Thyroid gland (tissue), 4 donors: ENCODE measurements at regions not wholly inside any gene's neighbourhood (a gene's known extent, or its start where the extent isn't known, plus 50 kb on each side); places are given as distances from the start of the nearest gene placed in this dataset.

Source experiments
- DNase-seq, 2 donors: peaks; one replicate each; pipeline ENCODE4 v3.0.0-alpha.2; 2019
- H3K27ac ChIP-seq, 3 donors: fragments of 200-600 bp; sonication (generic); 1 replicate in 2 of 3; 2 replicates in 1 of 3; pipeline ENCODE4 v1.5.1; 2016 to 2019; ENCODE audit warnings: mild to moderate bottlenecking in 1 of 3, moderate library complexity in 1 of 3
- H3K27me3 ChIP-seq: fragments of 200-600 bp; sonication (generic); one replicate; pipeline ENCODE4 v1.5.1; 2019
- H3K36me3 ChIP-seq, 2 donors: fragments of 200-600 bp; sonication (generic); one replicate each; pipeline ENCODE4 v1.5.1; 2016 to 2019
- H3K4me1 ChIP-seq, 2 donors: fragments of 200-600 bp; sonication (generic); one replicate each; pipeline ENCODE4 v1.5.1; 2017 to 2019
- H3K4me3 ChIP-seq, 3 donors: fragments of 200-600 bp; sonication (generic); replicated peaks in 1 of 3; 1 replicate in 2 of 3; 2 replicates in 1 of 3; pipeline ENCODE4 v1.5.1; 2016; ENCODE audit warnings: mild to moderate bottlenecking in 1 of 3
- H3K9me3 ChIP-seq: fragments of 200-600 bp; sonication (generic); one replicate; pipeline ENCODE4 v1.5.1; 2017
- POLR2A ChIP-seq, 2 donors: fragments of 450-650 bp; IDR thresholded peaks; one replicate each; pipeline ENCODE4 v1.6.1; 2017; ENCODE audit warnings: antibody characterized with exemption in 2 of 2, mild to moderate bottlenecking in 2 of 2, moderate library complexity in 1 of 2
- WGBS, 2 donors: methylation state at CpG; one replicate each; pipeline ENCODE4 v1.1.5; 2017; 5-methylcytosine and 5-hydroxymethylcytosine counted together
- intact Hi-C: fragments of 100-400 bp; cut with DNase I; formaldehyde crosslinking; loops from one replicate; pipeline ENCODE4 v1.15.1; 2023
- TF ChIP-seq, protein P1 (sequence below), 6 experiments: fragments of 200-600 bp in 3 of 6; fragments of 450-650 bp in 3 of 6; sonication (generic) in 3 of 6; IDR thresholded peaks; one replicate each; pipeline ENCODE4 v1.5.1; 2016 to 2019; ENCODE audit warnings: antibody characterized with exemption in 6 of 6, mild to moderate bottlenecking in 2 of 6, inconsistent platforms in 1 of 6, moderate library complexity in 1 of 6

DNA sequence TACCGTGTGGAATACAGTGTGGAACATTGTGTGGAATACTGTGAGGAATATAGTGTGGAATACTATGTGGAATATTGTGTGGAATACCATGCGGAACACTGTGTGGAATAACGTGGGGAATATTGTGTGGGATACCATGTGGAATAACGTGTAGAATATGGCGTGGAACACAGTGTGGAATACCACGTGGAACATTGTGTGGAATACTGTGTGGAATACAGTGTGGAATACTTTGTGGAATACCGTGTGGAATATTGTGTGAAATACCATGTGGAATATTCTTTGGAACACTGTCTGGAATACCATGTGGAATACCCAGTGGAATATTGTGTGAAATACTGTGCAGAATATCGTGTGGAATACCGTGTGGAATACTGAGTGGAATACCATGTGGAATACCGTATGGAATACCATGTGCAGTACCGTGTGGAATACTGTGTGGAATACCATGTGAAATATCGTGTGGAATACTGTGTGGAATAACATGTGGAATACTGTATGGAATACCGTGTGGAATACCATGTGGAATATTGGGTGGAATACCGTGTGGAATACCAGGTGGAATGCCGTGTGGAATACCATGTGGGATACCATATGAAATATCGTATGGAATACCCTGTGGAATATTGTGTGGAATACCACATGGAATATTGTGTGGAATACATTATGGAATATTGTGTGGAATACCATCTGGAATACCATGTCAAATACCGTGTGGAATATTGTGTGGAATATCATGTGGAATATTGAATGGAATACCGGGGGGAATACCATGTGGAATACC, 133.1 kb upstream of the CHST15 start:
- WGBS, 2 donors, result 88% methylated on average over 18 of the region's 18 CpGs
- H3K9me3 ChIP-seq, result no peaks in the 10 kb centered on the region
- DNase-seq, result no peak
- H3K27me3 ChIP-seq, result no peaks in the 10 kb centered on the region
- H3K4me1 ChIP-seq, result no peaks in the 10 kb centered on the region
- no peak overlapping the region for H3K4me3 ChIP-seq
- no peak overlapping the region for H3K27ac ChIP-seq
- H3K36me3 ChIP-seq, result no peaks in the 10 kb centered on the region
- intact Hi-C loops, result no loop called here
- no peak for TF ChIP-seq POLR2A (IDR thresholded peaks at IDR 0.05)
- TF ChIP-seq, protein P1, sequence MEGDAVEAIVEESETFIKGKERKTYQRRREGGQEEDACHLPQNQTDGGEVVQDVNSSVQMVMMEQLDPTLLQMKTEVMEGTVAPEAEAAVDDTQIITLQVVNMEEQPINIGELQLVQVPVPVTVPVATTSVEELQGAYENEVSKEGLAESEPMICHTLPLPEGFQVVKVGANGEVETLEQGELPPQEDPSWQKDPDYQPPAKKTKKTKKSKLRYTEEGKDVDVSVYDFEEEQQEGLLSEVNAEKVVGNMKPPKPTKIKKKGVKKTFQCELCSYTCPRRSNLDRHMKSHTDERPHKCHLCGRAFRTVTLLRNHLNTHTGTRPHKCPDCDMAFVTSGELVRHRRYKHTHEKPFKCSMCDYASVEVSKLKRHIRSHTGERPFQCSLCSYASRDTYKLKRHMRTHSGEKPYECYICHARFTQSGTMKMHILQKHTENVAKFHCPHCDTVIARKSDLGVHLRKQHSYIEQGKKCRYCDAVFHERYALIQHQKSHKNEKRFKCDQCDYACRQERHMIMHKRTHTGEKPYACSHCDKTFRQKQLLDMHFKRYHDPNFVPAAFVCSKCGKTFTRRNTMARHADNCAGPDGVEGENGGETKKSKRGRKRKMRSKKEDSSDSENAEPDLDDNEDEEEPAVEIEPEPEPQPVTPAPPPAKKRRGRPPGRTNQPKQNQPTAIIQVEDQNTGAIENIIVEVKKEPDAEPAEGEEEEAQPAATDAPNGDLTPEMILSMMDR (IDR thresholded peaks at IDR 0.05), result no peak

DNA sequence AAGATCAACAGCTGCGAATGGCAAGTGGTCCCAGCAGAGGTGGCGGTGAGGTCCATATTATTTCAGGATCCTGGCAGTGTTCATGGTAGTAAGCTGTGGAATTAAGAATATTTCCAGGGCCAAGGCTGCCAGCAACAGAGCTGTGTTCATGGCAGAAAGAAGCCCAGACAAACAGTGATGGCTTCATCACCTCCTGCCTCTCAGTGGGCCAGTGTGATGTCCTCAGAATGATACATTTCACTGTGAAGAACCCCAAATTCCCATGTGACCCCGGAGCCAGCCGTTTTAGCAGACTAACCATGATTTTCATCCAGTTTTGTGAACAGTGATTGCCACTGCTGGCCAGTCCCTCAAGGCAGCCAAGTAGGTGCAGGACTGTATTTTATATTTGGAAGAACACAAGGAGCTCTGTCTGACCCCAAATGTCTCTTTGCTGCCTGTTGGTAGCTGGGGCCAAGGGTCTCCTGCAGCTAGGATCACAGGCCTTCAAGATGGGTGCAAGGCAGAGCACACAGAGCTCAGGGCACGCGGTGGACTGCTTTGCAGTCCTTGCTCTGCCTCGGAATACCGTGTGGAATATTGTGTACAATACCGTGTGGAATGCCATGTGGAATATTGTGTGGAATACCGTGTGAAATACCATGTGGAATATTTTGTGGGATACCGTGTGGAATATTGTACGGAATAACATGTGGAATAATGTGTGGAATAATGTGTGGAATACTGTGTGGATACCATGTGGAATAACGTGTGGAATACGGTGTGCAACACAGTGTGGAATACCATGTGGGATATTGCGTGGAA, 132.3 kb upstream of the CHST15 start:
- H3K27ac ChIP-seq, result no peak overlapping the region
- TF ChIP-seq POLR2A (IDR thresholded peaks at IDR 0.05), result no peak
- TF ChIP-seq, protein P1 (IDR thresholded peaks at IDR 0.05), result no peak
- H3K4me1 ChIP-seq, result peaks cover 0 to 3% of the 10 kb centered on the region in 2 donors
- no peaks in the 10 kb centered on the region for H3K36me3 ChIP-seq
- intact Hi-C loops, result no loop called here
- no peaks in the 10 kb centered on the region for H3K9me3 ChIP-seq
- H3K27me3 ChIP-seq, result no peaks in the 10 kb centered on the region
- DNase-seq, result no peak
- H3K4me3 ChIP-seq, result no peak overlapping the region
- WGBS, 2 donors, result 92 to 94% methylated on average over 13 to 15 of the region's 15 CpGs

DNA sequence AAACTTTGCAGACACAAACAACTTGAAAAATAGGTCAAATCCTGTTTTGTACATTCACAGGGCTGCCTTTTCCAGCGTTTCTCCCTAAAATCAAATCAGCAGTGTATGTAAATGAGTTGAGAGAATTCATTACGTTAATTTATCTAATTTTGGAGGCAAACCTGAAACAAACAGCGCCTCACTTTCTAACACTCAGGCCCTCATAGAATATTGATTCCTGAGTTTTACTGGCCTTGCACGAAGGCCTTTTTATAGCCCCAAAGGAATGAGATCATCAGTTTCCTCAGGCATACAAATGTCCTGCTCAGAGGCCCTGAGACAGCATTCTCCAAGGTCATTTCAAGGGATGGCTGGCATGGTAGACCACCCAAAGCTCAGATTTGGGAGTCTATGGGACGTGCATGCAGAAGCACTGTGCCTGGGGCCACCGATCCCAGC, 131.7 kb upstream of the CHST15 start:
- H3K27me3 ChIP-seq, result no peaks in the 10 kb centered on the region
- H3K4me3 ChIP-seq, result no peak overlapping the region
- H3K27ac ChIP-seq, result no peak overlapping the region
- WGBS, 2 donors, result 87 to 90% methylated on average over 6 of the region's 6 CpGs
- no peak for DNase-seq
- H3K9me3 ChIP-seq, result no peaks in the 10 kb centered on the region
- TF ChIP-seq, protein P1 (IDR thresholded peaks at IDR 0.05), result no peak
- TF ChIP-seq POLR2A (IDR thresholded peaks at IDR 0.05), result no peak
- intact Hi-C loops, result no loop called here
- H3K4me1 ChIP-seq, result peaks cover 0 to 3% of the 10 kb centered on the region in 2 donors
- no peaks in the 10 kb centered on the region for H3K36me3 ChIP-seq

DNA sequence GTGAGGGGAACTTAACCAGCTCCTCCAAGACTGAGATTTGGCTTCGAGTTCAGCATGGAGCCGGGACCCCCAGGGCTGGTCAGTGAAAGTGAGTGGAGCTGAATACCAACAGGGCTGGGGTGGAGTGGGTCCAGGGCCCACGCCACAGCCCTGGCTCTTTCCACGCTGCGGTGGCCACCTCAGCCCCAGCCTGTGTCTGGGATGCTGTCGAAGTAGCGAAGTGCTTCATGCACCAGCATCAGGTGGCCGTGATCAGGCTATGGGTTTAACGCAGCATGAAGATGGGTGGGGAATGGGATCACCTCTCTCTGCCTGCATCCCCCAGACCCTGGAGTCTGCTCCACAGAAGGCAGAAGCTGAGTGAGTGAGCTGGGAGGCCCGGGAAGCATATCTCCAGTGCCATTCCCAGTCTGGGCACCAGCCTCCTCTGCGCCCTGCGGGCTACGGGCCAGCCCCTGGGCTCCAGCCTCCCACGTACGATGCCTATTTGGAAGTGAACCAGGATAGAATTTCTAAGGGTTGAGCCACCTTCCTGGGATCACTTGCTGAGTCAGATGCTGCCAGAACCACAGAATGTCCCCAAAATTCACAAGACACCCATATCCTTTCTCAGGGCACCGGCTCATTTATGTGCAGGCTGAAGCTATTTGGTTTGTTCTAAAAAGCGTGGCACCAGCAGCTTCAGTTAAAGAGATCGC, 131.1 kb upstream of the CHST15 start:
- intact Hi-C loops, result no loop called here
- no peak overlapping the region for H3K4me3 ChIP-seq
- H3K9me3 ChIP-seq, result no peaks in the 10 kb centered on the region
- H3K27me3 ChIP-seq, result no peaks in the 10 kb centered on the region
- H3K36me3 ChIP-seq, result no peaks in the 10 kb centered on the region
- H3K27ac ChIP-seq, result no peak overlapping the region
- TF ChIP-seq POLR2A (IDR thresholded peaks at IDR 0.05), result no peak
- TF ChIP-seq, protein P1 (IDR thresholded peaks at IDR 0.05), result no peak
- no peak for DNase-seq
- 89 to 99% methylated on average over 9 to 18 of the region's 18 CpGs for WGBS, 2 donors
- H3K4me1 ChIP-seq, result peaks cover 0 to 3% of the 10 kb centered on the region in 2 donors
